HEK293T (cell line): ENCODE measurements at regions not wholly inside any gene's neighbourhood (a gene's known extent, or its start where the extent isn't known, plus 50 kb on each side); places are given as distances from the start of the nearest gene placed in this dataset.

ENCODE experiments used
- BHLHE40 ChIP-seq: fragments of 450-650 bp; IDR thresholded peaks from 2 replicates; pipeline ENCODE4 v1.6.1; 2016; ENCODE audit warnings: mild to moderate bottlenecking, moderate library complexity, borderline replicate concordance
- CTBP1 ChIP-seq: fragments of 450-650 bp; IDR thresholded peaks from 2 replicates; pipeline ENCODE4 v1.6.1; 2016; ENCODE audit warnings: borderline replicate concordance
- ELF4 ChIP-seq: fragments of 450-650 bp; IDR thresholded peaks from 2 replicates; pipeline ENCODE4 v1.6.1; 2017; ENCODE audit warnings: antibody characterized with exemption
- FOXA1 ChIP-seq: fragments of 450-650 bp; IDR thresholded peaks from 2 replicates; pipeline ENCODE4 v1.6.1; 2016; ENCODE audit warnings: mild to moderate bottlenecking
- FOXK2 ChIP-seq: fragments of 450-650 bp; IDR thresholded peaks from 2 replicates; pipeline ENCODE4 v1.6.1; 2016; ENCODE audit warnings: mild to moderate bottlenecking
- FOXM1 ChIP-seq: fragments of 450-650 bp; IDR thresholded peaks from 2 replicates; pipeline ENCODE4 v1.6.1; 2017; ENCODE audit warnings: mild to moderate bottlenecking, borderline replicate concordance
- HDGF ChIP-seq: fragments of 450-650 bp; IDR thresholded peaks from 2 replicates; pipeline ENCODE4 v1.6.1; 2017; ENCODE audit warnings: antibody characterized with exemption, borderline replicate concordance
- LEF1 ChIP-seq: fragments of 450-650 bp; IDR thresholded peaks from 2 replicates; pipeline ENCODE4 v1.6.1; 2017; ENCODE audit warnings: mild to moderate bottlenecking, borderline replicate concordance
- NFRKB ChIP-seq: fragments of 450-650 bp; IDR thresholded peaks from 2 replicates; pipeline ENCODE4 v1.6.1; 2016; ENCODE audit warnings: mild to moderate bottlenecking, moderate library complexity
- SP1 ChIP-seq: fragments of 450-650 bp; IDR thresholded peaks from 2 replicates; pipeline ENCODE4 v1.6.1; 2017
- SUZ12 ChIP-seq: fragments of 450-650 bp; IDR thresholded peaks from 2 replicates; pipeline ENCODE4 v1.6.1; 2016; ENCODE audit warnings: mild to moderate bottlenecking
- TARDBP ChIP-seq: fragments of 450-650 bp; IDR thresholded peaks from 2 replicates; pipeline ENCODE4 v1.6.1; 2016
- TF ChIP-seq, protein P1 (sequence below): fragments of 450-650 bp; IDR thresholded peaks from 2 replicates; pipeline ENCODE4 v1.6.1; 2016

DNA sequence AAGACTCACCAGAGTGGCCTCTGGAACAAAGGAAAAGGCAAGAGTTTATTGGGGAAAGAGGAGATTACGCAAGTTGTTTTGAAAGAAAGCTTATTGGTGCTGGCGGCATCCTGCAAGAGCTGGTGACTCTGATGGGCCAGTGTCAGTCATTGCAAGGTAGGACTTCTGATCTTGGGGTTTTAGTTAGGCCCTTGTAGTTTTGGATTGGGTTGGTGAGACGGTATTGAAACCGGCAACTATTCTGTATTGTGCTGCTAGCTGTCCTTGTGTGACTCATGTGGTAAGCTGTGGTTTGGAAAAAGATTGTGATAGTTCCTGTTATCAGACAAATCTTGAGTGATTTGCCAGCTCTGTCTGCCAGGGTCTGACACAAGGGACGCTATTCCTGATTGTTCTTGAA, 159.1 kb upstream of the PIEZO2 start:
- no peak for TF ChIP-seq FOXA1
- TF ChIP-seq CTBP1, result no peak
- no peak for TF ChIP-seq SUZ12
- TF ChIP-seq LEF1, result no peak
- TF ChIP-seq NFRKB, result no peak
- TF ChIP-seq ELF4, result no peak
- TF ChIP-seq SP1, result no peak
- no peak for TF ChIP-seq BHLHE40
- TF ChIP-seq FOXK2, result no peak
- TF ChIP-seq FOXM1, result no peak
- TF ChIP-seq TARDBP, result no peak
- TF ChIP-seq HDGF, result no peak
- TF ChIP-seq, protein P1, sequence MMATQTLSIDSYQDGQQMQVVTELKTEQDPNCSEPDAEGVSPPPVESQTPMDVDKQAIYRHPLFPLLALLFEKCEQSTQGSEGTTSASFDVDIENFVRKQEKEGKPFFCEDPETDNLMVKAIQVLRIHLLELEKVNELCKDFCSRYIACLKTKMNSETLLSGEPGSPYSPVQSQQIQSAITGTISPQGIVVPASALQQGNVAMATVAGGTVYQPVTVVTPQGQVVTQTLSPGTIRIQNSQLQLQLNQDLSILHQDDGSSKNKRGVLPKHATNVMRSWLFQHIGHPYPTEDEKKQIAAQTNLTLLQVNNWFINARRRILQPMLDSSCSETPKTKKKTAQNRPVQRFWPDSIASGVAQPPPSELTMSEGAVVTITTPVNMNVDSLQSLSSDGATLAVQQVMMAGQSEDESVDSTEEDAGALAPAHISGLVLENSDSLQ, result no peak
